GM19395 (cell line): ENCODE measurements at regions not wholly inside any gene's neighbourhood (a gene's known extent, or its start where the extent isn't known, plus 50 kb on each side); places are given as distances from the start of the nearest gene placed in this dataset.

Experiments
- ATAC-seq: cut with Tn5 transposase; IDR thresholded peaks from one replicate; pipeline ENCODE4 v1.9.1; 2021; ENCODE audit warnings: mild to moderate bottlenecking, moderate library complexity; ENCODE audit not compliant: unreplicated experiment

DNA sequence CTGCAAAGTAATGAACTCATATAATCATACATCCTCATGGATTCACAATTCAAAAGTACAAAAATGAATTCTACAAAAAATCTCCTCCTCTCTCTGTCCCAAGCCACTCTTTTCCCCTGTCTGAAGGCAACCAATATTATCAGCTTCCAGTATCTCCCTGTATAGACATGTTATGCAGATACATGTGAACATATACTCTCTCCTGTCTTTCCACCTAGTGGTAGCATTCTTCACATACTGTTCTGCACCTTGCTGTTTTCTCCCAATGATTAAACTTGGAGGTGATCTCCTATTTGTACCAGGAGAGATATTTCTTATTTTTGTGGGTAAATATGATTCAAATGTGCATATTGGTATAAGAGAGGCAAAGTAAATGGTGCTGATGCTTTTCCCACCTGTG, 416.4 kb downstream of the EPM2A start:
- ATAC-seq = no peak

DNA sequence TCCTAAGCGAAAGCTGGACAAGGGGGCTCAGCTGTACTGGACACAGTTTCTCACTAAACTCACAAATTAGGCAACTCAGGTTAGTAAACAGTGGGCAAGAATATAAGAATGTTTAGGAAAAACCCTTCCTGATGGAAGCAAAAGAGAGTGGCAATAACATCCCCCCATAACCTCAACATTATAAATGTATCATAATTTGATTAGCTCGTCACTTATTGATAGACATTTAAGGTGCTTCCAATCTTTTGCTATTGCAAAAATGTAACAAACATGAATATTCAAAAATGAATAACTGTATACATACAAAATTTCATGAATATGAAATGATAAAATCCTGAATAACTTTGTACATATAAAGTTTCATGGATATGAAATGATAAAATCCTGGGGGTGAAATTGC, 415.7 kb downstream of the EPM2A start:
- no peak for ATAC-seq

DNA sequence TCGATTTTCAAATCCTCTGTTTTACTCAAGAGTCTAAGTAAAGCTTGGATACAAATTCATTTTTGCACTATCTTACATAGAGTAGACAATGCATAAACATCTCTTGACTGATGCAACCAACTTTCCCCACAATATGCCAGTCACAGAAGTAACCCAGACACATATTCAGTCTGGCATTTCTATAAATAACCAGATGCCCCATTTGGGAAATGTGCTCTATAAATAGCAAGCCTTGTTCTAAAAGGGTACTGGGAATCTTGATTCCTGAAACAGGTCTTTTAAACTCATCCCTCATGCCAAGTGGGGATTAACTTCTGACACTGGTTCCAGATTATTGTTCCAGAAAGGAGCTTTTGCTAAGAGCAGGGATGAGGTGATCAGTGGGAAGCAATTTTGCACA, 411.7 kb downstream of the EPM2A start:
- no peak for ATAC-seq

DNA sequence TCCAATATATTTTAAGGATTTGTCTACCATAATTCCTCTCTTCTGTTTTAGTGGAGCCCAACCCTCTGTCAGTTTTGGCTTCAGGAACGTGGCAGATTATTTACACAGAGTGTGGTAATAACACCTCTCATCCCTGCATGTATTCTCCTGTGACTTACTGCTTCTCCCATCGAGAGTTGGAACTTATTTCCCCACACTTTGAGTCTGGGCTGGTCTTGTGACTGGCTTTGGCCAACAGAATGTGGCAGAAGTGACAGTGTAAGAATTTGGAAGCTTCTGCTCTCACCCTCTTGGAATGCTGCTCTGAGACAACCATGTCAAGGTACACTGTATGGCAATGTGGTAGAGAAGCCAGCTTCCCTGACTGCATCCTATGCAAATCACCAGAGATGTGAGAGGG, 407.7 kb downstream of the EPM2A start:
- ATAC-seq = no peak

DNA sequence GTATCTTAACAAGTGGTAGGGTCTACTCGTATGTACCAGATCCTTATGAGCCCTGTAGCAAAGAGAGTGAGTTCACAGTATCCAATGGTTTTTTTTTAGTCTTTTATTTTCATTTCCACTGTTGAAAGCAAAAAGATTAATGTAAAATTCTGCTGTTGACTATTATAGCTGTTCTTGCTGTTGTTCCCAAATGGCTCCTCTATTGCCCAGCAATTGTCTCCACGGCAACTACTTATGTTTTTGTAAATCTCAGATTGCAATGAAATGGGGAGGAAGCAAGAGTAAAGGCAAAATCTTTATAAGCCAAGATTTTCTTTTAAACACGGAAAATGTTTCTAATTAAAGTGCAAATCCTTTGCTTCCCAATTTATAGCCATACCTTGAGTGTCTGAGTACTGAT, 406.1 kb downstream of the EPM2A start:
- ATAC-seq = no peak

DNA sequence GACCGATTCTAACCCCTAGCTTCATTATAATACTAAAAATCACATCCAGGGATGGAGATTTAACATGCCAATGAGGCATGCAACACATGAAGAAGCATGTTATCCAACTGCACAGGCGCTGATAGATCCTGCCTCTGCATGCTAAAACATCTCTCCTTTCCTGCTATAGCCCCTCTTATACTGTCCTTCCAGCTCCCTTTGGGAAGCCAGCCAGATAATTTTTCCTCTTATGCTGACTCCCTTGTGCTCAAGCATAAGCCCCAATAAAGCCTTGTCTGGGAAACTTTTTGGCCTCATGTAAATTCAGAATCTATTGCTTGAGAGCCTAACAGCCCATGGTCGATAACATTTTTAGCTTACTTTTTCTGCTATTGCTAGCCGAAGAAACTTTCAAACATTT, 404.3 kb downstream of the EPM2A start:
- ATAC-seq = no peak

DNA sequence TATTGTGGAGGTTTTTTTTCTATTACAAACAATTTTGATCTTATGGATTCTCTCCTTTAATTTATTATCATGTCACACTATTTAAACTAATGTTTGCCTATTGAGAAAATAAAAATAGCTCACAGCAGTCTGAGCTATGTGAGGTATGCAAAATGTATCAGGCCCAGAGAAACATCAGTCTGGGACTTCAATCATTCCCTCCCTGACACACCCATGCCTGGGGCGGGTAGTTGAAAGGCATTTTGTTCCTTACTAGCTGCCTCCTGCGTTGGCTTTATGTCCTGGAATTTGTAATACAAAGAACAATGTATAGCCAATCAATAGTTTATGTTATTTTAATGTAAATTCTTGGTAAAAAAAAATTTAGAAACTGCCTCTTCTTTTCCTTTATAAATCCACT, 403.3 kb downstream of the EPM2A start:
- ATAC-seq = no peak

DNA sequence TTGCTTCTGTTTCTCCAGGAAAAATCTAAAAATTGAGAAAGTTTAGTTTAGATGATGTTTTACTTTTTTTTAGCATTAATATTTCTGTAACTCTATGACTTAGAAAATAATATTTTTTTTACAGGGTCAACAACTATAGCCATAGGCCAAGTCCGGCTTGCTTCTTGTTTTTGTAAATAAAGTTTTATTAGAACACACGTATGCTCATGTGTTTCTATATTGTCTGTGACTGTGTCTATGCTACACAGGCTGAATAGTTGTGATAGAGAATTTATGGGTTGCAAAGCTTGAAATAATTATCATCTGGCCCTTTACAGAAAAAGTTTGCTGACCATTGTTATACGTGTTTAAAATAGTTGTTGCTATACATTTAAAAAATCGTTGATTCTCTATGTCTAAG, 399.2 kb downstream of the EPM2A start:
- no peak for ATAC-seq

DNA sequence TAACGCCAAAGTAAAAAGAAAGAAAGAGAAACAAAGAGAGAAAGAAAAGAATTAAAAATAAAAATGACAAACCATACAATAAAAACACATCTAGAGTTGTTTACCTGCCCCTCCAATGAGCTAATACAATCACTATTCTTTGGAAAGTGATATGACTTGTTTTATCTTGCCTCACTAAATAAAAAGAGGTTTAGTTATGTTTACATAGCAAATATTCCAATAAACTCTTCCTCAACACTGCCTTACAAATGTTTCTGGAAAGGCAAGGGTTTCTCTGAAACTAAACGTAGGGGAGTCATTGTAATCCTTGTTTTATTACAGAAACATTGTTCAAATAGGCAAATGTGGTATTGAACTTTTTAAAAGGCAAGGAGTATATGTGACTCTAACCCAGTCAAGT, 396.2 kb downstream of the EPM2A start:
- no peak for ATAC-seq

DNA sequence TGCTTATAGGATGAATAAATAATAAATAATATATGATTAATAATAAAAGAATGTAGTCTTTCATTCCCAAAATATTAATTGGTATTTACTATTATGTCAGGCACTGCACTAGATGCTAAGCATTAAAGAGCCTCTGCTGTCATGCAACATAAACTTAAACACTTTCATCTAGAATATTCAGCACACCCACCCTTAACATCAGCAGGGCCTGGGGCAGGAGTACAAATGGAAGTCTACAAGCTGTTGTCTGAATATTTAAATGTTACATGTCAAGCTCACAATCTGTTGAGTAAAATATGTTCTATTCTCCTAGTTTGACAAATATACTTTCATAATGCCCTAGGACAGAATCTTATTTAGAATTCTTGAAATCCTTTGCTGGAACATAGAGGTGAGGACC, 395.1 kb downstream of the EPM2A start:
- ATAC-seq = no peak

DNA sequence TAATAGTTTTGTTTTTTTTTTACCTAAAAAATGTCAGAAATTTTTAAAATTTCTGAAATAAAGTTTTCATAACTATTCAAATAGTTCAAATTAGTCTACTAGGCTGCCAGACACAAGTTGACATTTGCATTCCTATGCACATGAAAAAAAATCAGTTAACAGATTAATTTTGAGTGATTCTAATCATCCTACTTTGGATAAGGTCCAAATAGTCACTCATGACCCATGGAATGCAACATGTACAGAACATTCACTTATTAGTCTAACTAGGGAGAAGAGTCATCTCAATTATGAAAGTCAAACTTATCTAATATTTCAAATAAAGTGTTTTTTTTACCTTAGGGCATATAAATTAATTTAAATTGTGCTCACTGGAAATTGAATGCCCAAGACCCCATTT, 390.2 kb downstream of the EPM2A start:
- no peak for ATAC-seq

DNA sequence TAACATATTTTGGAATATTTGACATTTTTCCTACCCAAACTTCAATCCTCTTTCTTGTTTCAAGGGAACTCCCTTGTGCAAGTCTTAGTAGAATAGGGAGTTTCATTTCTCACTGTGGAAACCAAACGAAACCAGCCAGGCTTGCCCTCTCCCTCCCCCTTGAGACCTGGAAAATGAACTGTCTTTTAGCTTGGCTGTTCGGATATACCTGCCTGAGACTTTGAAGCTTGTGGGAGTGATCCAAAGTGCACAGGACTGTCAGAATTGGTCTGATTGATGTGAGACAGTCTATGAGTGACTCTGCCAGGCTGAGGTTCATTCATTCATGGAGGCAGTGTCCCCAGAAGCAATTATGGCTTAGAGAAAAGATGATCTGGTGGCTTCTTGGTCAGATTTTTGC, 388.1 kb downstream of the EPM2A start:
- ATAC-seq = no peak

DNA sequence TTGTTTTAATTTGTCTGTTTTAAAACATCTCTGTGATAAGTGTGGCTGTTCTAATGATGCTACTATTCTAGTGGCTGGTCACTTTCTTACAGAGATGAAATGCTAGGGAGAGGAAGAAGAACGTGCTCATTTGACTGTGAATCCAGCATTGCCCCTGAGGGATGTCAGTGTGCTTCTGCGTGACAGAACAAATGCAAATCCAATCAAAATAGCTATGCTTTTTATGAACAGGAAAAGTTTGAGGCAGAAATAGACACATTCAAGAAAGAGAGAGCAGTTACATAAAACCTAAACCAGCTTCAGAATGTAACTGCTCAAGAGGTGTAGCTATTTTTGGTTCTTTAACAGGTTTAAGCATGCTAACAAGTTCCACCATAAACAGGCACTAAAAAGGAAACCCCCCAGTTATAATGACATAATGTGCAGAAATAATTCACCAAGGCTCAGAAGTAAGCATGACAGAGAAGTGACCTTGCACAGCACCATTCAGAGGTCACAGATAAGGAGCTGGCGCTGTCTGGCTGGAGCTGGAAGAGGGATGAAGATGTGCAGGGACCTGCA, 385.3 kb downstream of the EPM2A start:
- ATAC-seq = peak; percentile 69

DNA sequence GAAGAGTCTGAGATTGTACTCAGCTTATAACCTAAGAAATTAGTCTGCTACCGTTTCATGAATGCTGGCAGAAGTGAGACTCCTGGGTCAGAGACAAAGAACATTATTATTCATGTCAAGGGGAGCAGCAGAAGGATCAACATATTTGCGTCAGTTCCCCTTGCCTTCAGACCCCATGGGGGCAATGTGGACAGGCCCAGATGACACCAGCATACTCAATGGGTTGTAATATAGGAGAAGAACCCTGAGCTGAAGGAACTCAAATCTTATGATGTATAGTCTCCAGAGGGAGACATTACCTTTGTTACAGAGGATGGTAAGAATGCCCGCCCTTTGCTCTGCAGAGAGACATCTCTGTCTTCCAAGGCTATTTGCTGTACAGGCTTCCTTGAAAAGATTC, 384.4 kb downstream of the EPM2A start:
- no peak for ATAC-seq

DNA sequence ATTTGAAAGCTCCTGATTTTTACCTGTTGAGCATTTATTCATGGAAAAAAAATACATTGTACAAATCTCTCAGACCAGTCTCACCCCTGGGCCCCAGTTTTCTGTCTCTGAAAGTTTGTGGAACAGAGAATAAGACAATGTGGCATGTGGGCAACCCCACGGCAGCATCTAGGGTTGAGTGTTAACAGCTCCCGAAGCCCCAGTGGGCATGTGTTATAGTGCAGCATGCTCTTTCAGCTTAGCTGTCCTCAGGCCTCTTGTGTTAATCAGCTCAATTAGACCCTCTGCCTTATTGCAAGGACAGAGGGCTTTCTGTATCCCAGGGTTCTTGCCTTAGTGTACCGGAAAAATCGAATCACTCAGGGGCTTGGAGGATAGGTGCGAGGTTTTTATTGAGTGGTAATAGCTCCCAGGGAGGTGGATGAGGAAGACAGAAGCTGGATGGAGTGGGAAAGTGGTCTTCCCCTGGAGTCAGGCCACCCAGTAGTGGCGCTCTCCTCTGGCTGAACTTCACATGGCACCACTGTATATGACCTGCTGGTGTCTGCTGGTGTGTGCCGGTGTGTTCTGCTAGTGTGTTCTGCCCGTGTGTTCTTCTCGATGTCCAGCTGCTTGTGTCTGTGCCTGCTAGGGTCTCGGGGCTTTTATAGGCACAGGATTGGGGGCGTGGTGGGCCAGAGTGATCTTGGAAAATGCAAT, 382.8 kb downstream of the EPM2A start:
- no peak for ATAC-seq

DNA sequence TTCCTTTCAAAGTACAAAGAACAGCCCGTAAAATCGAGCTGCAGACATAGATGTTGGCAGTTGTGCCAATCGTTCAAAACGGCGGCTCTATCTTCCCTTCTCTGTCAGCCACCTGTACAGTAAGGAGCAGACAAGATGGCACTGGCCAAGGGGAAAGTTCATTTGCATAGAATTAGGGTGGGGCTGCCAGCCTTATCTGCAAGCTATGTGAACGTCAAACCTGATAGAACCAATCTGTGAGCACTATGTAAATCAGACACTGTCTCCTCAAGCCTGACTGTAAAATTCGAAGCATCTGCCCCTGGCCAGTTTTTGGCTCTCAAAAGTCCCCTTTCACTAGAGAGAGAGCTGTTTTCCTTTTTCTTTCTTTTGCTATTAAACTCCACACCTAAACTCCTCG, 374.5 kb downstream of the EPM2A start:
- no peak for ATAC-seq

DNA sequence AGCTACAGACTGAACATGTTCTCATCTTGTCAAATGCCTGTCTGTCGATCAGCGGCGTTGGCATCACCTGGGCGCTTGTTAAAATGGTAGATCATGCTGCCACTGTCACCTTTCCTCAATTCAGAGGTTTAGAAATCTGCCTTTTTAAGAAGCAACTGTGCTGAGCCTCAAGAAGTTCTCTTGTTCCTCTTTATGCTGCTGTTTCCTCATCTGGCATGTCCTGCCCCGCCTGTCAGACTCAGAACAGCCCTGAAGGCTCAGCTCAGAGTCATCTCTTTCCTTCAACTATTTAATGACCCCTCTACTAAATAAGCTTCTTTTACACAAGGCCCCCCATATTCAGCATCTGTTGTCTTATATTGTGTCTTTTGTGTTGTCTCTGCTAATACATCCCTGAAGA, 368.2 kb downstream of the EPM2A start:
- no peak for ATAC-seq

DNA sequence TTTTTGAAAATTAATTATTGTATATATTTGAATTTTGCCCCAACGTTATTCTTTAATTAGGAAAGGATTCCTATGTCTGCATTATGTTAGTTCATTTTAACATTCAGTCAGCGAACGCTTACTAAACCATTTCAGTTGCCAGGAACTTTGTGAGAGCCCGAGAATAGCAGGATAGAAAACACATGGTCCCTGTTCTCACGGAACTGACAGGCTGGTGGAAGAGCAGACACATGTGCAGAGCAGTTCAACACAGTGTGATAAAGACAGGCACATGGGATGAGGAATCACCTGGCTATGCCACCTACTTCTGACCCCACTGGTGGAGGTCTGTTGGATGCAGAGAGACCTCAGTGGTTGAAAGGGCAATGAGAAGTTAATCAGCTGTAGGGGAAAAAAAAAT, 367.2 kb downstream of the EPM2A start:
- ATAC-seq = no peak

DNA sequence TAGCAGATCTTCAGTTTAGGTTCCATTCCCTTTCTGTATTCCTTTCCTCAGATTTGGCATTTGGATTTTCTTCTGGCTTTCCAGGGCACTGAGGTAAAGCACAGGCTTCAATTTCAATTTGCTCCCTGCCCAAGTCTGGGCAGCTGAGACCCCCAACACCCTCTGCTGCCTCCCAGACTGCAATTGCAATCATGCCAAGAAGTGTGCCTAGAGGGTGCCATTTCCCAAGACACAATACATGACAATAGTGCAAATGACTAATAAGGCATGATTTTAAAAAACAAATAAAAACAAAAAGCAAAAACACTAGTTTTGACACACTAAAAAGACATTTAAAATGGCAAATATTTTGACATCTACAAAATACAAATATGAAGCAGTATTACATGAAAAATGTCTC, 364.8 kb downstream of the EPM2A start:
- ATAC-seq = no peak

DNA sequence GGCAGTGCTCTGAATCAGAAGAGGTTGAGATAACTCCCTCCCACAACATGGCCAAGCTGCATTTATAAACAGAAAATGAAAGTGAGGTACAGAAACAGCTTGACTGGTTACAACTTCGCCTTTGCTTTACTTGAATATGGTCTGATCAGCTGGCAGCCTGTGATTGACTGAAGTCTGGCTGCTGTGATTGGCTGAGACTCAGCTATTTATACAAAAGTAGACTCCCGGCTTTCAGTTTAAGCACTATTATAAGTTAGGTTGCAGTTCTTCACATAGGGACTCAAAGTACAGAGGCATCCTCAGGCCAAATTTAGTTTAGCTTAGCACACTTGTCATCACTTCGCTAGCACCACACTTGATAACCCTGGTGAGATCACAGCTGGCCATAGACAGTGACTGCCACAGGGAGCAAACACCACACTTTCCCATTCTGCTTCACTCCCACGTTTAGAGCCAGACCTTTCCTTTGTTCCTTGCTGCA, 362.6 kb downstream of the EPM2A start:
- peak; percentile 98 for ATAC-seq

DNA sequence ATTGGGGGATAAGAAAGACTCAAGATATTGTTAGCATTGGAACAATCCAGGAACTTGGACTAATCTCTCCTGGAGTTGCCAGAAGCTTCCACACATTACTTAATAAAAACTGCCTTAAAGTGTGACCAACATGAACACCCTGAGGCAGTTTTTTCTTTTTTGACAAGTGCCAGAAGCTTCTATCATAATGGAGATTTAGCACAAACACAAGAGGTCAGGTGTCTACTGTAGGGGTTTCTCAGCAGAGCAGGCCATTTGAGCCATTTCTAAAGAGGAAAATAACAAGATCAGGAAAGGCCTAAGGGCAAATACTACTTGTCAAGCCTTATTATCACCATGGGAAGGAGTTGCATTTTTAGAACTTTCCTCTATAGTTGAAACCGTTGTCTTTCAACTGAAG, 361.5 kb downstream of the EPM2A start:
- no peak for ATAC-seq

DNA sequence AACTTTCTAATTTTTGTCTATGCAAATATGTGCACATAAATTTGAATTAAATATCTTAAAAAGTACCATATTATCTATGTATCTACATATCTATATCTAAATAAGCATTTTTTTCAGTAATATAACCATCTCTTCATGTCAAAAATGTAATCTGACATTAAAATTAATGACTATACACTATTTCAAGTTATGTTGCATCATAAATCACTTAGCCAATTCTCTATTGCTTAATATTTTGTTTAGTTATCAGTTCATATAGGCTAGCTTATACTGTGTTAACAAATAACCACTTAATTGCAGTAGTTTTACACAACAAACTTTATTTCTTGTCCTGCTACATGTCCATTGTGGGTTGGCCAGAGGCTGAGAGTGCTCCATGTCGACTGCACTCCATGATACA, 360.8 kb downstream of the EPM2A start:
- no peak for ATAC-seq

DNA sequence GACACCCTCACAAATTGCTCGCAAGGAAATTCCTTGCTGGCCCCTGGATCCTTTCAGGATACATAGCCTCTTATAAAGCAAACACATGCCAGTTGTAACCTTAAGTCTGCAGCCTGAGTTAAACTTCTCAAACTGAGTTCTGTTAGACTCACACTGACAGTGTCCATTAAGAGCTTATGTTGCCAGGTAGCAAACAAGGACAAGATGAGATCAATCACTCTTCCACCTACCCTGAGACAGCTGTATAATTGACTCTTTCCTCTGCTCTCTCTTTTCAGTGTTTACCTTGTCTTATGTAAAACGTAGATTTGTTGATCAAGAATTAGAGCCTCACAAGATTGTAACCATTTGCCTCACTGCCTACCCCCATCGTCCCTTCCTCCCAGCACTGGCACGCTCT, 359.8 kb downstream of the EPM2A start:
- no peak for ATAC-seq
